ENCODE measurements at regions not wholly inside any gene's neighbourhood (a gene's known extent, or its start where the extent isn't known, plus 50 kb on each side); places are given as distances from the start of the nearest gene placed in this dataset.

DNA sequence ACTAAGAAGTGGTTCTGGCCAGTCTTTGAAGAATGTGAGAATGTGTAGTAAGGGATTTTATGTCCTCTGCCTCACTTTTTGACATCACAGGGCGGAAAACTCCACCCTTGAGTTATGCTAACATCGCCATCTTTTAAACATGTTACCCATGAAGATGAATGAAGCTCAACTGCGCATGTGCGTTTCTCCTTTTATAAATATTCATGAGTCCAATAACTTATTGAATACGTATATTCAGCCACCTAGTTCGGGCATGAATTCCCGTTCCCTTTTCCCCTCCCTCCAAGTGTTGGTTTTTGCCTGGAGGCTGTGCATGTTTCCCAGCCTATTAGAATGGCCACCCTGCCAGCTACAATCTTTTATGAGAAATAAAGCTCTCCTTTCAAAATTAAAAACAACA is 51.7 kb upstream of the STPG2 start:
- Histone ChIP-seq H3K4me3 (no peak overlapping the region), H3K4me1 (no peaks in the 10 kb centered on the region), H3K36me3 (no peaks in the 10 kb centered on the region), H3K27me3 (no peaks in the 10 kb centered on the region), H3K27ac (no peak overlapping the region), H3K9me3 (peaks cover 0 to 36% of the 10 kb centered on the region in 2 donors)
- no peak for DNase-seq (ENCODE audit: low spot score)
- TF ChIP-seq, protein P1, sequence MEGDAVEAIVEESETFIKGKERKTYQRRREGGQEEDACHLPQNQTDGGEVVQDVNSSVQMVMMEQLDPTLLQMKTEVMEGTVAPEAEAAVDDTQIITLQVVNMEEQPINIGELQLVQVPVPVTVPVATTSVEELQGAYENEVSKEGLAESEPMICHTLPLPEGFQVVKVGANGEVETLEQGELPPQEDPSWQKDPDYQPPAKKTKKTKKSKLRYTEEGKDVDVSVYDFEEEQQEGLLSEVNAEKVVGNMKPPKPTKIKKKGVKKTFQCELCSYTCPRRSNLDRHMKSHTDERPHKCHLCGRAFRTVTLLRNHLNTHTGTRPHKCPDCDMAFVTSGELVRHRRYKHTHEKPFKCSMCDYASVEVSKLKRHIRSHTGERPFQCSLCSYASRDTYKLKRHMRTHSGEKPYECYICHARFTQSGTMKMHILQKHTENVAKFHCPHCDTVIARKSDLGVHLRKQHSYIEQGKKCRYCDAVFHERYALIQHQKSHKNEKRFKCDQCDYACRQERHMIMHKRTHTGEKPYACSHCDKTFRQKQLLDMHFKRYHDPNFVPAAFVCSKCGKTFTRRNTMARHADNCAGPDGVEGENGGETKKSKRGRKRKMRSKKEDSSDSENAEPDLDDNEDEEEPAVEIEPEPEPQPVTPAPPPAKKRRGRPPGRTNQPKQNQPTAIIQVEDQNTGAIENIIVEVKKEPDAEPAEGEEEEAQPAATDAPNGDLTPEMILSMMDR (IDR thresholded peaks at IDR 0.05), result no peak

DNA sequence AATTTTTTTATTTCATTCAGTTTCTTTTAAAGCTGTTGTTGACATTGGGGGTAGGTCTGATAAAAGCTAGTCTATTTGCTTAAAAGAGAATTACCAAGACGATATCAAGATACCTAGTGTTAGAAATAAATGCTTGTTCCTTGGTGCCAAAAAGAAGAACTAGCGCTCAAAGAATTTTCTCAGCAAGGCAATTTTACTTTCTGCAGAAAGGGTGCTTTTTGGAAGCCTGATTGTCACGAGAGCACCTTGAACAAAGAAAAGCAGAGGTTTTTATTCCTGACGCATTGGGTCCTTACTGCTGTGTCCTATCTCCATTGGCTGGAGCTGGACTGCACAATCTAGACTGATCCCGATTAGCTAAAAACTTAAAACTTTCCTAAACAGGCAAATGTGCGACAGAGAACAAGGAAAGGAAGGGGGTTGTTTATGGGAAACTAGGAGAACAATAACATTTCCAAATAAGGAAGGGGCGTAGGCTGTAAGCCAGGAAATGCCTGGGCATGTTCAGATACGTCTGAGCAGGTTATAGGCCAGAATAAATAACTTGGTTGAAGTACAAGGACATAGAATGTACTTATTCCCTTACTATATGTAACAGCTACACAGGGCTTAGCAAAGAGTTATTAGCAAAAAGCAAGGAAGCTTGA is 50.3 kb upstream of the STPG2 start:
- Histone ChIP-seq H3K4me1 (no peaks in the 10 kb centered on the region), H3K9me3 (peaks cover 0 to 36% of the 10 kb centered on the region in 2 donors), H3K27me3 (no peaks in the 10 kb centered on the region), H3K36me3 (no peaks in the 10 kb centered on the region), H3K27ac (no peak overlapping the region), H3K4me3 (no peak overlapping the region)
- TF ChIP-seq, protein P1 (IDR thresholded peaks at IDR 0.05), result no peak
- DNase-seq (ENCODE audit: low spot score), result no peak

Data from right atrium auricular region (tissue), 2 donors.